Mesothelial cell of epicardium (in vitro differentiated cells): ENCODE measurements at regions not wholly inside any gene's neighbourhood (a gene's known extent, or its start where the extent isn't known, plus 50 kb on each side); places are given as distances from the start of the nearest gene placed in this dataset.
A peak's percentile ranks its signal among the peaks of the same experiment; 100 is the strongest.
"Not testable (repeated sequence)": the region's sequence is repeated elsewhere in the genome, so short reads cannot be mapped to it uniquely, and the experiment has no call there.

Experiments
- DNase-seq, 2 experiments: peaks; one replicate each; pipeline ENCODE4 v3.0.0; 2021; ENCODE audit warnings: low spot score in 2 of 2; ENCODE audit not compliant: unreplicated experiment in 2 of 2
- H3K27ac Mint-ChIP-seq: 2 replicates; pipeline ENCODE4 v1.8.0; 2021; ENCODE audit warnings: mixed read lengths
- H3K27me3 Mint-ChIP-seq: 2 replicates; pipeline ENCODE4 v1.8.0; 2021; ENCODE audit warnings: low read depth, mixed read lengths
- H3K36me3 Mint-ChIP-seq: 2 replicates; pipeline ENCODE4 v1.8.0; 2021; ENCODE audit warnings: mixed read lengths
- H3K4me1 Mint-ChIP-seq: 2 replicates; pipeline ENCODE4 v1.8.0; 2021; ENCODE audit warnings: mixed read lengths
- H3K4me3 Mint-ChIP-seq: 2 replicates; pipeline ENCODE4 v1.8.0; 2021; ENCODE audit warnings: mild to moderate bottlenecking, moderate library complexity, mixed read lengths
- H3K9me3 Mint-ChIP-seq: 2 replicates; pipeline ENCODE4 v1.8.0; 2021; ENCODE audit warnings: mixed read lengths
- TF ChIP-seq, protein P1 (sequence below): fragments of 200-600 bp; sonication (generic); IDR thresholded peaks from one replicate; pipeline ENCODE4 v1.5.0; 2021; ENCODE audit warnings: antibody characterized with exemption; ENCODE audit not compliant: unreplicated experiment

DNA sequence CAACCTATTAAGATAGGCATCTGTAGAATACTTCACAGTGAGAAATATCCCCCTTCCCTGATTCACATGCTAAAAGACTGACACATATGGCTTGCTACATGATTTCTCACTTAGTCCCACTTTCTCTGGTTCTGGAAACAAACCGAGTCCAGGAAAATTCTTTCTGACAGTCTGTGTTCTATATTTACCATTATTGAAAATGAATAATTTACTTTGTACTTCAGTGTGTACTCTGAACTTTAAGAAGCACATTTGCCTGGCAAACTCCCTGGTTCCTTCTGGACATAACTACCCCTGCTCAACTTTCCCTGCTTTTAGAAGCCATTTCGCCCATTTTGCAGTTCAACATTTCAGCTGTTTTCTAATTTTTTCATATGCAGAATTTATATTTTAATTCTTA is 53.6 kb downstream of the APCS start:
- Mint-ChIP-seq H3K4me1 (no peaks in the 10 kb centered on the region), H3K4me3 (no peak overlapping the region), H3K27ac (no peak overlapping the region), H3K36me3 (no peaks in the 10 kb centered on the region), H3K9me3 (peaks cover 41% of the 10 kb centered on the region), H3K27me3 (no peaks in the 10 kb centered on the region)
- TF ChIP-seq, protein P1, sequence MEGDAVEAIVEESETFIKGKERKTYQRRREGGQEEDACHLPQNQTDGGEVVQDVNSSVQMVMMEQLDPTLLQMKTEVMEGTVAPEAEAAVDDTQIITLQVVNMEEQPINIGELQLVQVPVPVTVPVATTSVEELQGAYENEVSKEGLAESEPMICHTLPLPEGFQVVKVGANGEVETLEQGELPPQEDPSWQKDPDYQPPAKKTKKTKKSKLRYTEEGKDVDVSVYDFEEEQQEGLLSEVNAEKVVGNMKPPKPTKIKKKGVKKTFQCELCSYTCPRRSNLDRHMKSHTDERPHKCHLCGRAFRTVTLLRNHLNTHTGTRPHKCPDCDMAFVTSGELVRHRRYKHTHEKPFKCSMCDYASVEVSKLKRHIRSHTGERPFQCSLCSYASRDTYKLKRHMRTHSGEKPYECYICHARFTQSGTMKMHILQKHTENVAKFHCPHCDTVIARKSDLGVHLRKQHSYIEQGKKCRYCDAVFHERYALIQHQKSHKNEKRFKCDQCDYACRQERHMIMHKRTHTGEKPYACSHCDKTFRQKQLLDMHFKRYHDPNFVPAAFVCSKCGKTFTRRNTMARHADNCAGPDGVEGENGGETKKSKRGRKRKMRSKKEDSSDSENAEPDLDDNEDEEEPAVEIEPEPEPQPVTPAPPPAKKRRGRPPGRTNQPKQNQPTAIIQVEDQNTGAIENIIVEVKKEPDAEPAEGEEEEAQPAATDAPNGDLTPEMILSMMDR = no peak
- DNase-seq = no peak

DNA sequence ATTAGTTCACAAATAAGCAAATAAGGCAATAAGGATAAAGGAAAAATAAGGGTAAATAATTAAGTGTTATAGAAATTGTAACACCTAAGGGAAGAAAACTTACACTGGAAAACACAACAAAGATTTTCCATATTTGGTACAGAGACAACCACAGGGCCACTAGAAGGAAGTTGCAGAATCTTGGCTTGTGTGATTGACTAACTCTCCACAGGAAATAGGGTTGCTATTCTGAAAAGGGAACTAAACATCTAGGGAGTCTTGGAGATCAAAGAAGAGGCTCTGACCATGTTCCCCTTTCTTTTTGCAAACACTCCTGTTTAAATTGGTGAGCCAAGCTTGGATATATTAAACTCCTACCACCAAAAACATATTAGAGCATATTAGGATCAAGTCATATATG is 59.1 kb downstream of the APCS start:
- no peak for DNase-seq
- Mint-ChIP-seq H3K4me3 (no peak overlapping the region), H3K27me3 (no peaks in the 10 kb centered on the region), H3K9me3 (peaks cover 55% of the 10 kb centered on the region), H3K36me3 (no peaks in the 10 kb centered on the region), H3K27ac (no peak overlapping the region), H3K4me1 (no peaks in the 10 kb centered on the region)
- TF ChIP-seq, protein P1 = no peak

DNA sequence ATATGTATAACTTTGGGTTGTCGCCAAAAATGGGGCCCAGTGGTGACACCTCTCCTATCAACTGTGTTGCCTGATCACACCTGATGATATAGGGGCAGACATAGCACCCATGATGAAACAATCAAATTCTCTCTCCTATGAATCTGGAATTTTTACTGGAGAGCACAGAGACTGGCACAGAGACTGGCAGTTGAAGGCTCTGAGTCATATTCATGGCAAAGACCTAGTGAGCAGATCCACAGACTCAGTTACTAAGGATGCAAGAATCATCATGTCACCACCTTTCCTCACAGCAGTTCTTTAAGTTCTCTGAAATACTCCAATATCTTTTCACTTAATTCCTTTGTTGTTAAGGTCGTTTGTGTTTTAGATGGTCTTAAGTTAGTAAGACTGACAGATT is 60.0 kb downstream of the APCS start:
- Mint-ChIP-seq H3K9me3 (peaks cover 48% of the 10 kb centered on the region), H3K27ac (no peak overlapping the region), H3K36me3 (no peaks in the 10 kb centered on the region), H3K27me3 (no peaks in the 10 kb centered on the region), H3K4me1 (no peaks in the 10 kb centered on the region), H3K4me3 (no peak overlapping the region)
- TF ChIP-seq, protein P1 = no peak
- no peak for DNase-seq

DNA sequence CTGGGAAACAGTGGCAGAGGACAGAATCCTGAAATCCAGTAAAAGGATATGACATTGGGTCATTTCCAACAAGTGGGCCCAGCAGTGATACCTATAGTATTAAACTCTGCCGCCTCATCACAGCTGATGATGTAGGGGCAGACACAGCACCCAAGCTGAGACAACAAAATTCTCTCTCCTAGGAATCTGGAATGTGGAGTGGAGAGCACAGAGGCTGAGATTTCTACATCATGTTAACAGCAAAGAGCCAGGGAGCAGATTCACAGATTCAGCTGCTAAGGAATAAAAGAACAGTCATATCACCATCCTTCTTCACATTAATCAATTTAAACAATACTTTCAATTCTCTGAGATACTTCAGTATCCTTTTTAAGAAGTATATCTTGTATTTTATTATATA is 61.9 kb downstream of the CRP start:
- Mint-ChIP-seq H3K36me3 (no peaks in the 10 kb centered on the region), H3K4me3 (no peak overlapping the region), H3K9me3 (peaks cover 25% of the 10 kb centered on the region), H3K4me1 (no peaks in the 10 kb centered on the region), H3K27ac (no peak overlapping the region), H3K27me3 (no peaks in the 10 kb centered on the region)
- TF ChIP-seq, protein P1 = no peak
- DNase-seq = no peak

DNA sequence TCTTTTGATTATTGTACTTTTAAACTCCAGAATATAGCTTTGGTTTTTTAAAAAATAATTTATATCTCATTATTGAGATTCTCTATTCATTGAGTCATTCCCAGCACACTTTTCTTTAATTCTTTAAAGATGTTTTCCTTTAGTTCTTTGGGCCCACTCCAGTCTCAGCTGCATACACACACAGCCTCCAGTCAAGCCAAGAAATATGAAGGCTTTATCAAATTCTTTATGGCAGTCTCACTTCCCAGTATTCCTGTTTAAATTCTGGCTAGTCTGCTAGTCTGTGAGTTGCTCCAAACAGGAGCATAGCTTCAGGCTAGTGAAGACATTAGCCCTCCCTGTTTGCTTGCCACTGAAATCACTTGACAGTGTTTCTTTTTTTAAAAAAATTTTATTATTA is 61.2 kb downstream of the CRP start:
- Mint-ChIP-seq H3K9me3 (peaks cover 22% of the 10 kb centered on the region), H3K4me3 (no peak overlapping the region), H3K36me3 (no peaks in the 10 kb centered on the region), H3K27ac (no peak overlapping the region), H3K4me1 (no peaks in the 10 kb centered on the region), H3K27me3 (no peaks in the 10 kb centered on the region)
- no peak for DNase-seq
- TF ChIP-seq, protein P1 = no peak

DNA sequence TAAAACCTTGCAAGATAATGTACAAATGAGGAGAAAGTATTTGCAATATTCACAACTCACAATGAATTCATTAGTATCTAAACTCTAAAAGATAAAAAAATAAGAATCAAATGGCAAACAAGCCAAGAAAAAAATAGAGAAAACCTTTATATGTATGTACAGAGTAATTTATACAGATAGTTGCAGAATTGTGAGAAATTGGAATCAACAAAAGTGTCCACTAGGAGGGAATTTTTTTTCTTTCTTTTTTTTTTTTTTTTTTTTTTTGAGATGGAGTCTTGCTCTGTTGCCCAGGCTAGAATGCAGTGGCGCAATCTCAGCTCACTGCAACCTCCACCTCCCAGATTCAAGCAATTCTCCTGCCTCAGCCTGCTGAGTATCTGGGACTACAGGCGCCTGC is 56.9 kb downstream of the CRP start:
- H3K36me3 Mint-ChIP-seq, DNase-seq, H3K4me3 Mint-ChIP-seq, H3K27me3 Mint-ChIP-seq, H3K27ac Mint-ChIP-seq, H3K4me1 Mint-ChIP-seq: not testable (repeated sequence)
- TF ChIP-seq, protein P1 = peak; percentile 42
- H3K9me3 Mint-ChIP-seq = peaks cover 27% of the 10 kb centered on the region
